ENCODE measurements at regions not wholly inside any gene's neighbourhood (a gene's known extent, or its start where the extent isn't known, plus 50 kb on each side); places are given as distances from the start of the nearest gene placed in this dataset.
"Not testable (repeated sequence)": the region's sequence is repeated elsewhere in the genome, so short reads cannot be mapped to it uniquely, and the experiment has no call there.

GRCh38 chr7:57012907-57013306 is 119.3 kb downstream of the ZNF479 start:
- not testable (repeated sequence) for TF ChIP-seq CTCF, POLR2A (IDR thresholded peaks at IDR 0.05)
